GM20000 (cell line): ENCODE measurements at regions not wholly inside any gene's neighbourhood (a gene's known extent, or its start where the extent isn't known, plus 50 kb on each side); places are given as distances from the start of the nearest gene placed in this dataset.
"Not testable (repeated sequence)": the region's sequence is repeated elsewhere in the genome, so short reads cannot be mapped to it uniquely, and the experiment has no call there.

ENCODE experiments used
- DNase-seq: peaks from one replicate; pipeline ENCODE4 v3.0.0; 2012; ENCODE audit warnings: low spot score
- TF ChIP-seq, protein P1 (sequence below): IDR thresholded peaks from 2 replicates; pipeline ENCODE4 v1.5.1; 2012; ENCODE audit warnings: mild to moderate bottlenecking, control low read depth; ENCODE audit errors: extremely low read depth, missing control alignments

DNA sequence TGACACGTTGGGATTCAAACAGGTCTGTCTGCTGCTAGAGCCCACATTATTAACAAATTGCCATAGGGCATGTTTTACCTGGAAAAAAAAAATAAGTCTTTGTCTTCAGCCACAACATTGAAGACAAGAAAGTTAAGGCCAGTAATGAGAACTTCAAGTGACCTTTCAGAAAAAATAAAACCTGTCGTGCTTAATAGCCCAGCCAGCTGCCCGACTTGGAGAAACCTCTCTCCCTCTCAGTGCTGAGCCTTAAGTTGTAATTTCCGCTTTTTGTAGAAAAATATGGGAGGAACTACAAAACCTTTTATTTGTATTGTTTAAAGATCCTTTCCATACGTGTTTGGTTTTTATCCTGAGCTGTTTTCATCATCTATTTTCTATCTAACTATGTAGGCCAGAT is 454.3 kb upstream of the SLITRK6 start:
- not testable (repeated sequence) for DNase-seq

DNA sequence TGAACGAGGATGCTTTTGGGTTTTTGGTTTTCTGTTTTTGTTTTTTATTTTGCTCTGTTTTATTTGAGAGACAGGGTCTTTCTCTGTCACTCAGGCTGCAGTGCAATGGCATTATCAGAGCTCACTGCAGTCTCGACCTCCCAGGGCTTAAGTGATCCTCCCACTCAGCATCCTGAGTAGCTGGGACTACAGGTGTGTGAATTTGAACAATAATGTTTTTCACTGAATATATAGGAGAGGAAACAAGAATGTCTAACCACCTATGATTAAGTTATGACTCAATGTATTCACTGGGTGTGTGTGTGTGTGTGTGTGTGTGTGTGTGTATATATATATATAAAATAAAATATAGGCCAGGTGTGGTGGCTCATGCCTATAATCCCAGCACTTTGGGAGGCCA is 456.6 kb upstream of the SLITRK6 start:
- not testable (repeated sequence) for DNase-seq

DNA sequence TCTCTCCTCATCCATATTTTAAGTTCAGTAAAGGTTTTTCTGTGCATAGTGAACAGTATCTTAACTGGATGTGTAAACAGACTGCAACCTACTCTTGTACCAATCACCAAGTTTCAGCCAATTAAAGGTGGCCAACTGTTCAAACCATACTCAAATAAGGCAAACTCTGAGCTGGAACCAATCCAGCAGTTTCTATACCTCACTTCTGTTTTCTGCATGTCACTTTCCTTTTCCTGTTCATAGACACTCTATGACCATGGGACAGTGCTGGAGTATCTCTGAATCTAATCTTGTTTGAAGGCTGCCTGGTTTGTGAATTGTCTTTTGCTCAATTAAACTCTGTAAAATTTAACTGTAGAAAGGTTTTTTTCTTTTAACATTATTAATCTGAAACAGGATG is 470.3 kb upstream of the SLITRK6 start:
- TF ChIP-seq, protein P1, sequence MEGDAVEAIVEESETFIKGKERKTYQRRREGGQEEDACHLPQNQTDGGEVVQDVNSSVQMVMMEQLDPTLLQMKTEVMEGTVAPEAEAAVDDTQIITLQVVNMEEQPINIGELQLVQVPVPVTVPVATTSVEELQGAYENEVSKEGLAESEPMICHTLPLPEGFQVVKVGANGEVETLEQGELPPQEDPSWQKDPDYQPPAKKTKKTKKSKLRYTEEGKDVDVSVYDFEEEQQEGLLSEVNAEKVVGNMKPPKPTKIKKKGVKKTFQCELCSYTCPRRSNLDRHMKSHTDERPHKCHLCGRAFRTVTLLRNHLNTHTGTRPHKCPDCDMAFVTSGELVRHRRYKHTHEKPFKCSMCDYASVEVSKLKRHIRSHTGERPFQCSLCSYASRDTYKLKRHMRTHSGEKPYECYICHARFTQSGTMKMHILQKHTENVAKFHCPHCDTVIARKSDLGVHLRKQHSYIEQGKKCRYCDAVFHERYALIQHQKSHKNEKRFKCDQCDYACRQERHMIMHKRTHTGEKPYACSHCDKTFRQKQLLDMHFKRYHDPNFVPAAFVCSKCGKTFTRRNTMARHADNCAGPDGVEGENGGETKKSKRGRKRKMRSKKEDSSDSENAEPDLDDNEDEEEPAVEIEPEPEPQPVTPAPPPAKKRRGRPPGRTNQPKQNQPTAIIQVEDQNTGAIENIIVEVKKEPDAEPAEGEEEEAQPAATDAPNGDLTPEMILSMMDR = no peak
- no peak for DNase-seq

DNA sequence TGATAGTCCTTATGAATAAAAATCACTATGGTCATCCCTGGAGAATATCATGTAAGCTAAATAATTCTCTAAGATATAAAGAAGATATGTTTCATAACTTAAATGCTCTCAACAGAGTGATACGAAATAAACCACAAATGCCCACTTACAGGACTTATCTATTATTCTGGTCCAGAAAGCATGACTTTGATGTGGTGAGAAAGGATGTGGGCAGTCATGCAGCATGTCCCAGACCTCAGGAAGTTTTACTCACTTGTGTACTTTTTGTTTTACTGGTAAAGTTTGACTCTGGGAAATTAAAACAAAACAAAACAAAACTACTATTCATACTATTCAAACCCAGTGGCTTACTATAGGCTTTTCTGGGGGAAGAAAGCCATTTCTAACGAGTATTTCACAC is 483.2 kb upstream of the SLITRK6 start:
- TF ChIP-seq, protein P1 = no peak
- no peak for DNase-seq

DNA sequence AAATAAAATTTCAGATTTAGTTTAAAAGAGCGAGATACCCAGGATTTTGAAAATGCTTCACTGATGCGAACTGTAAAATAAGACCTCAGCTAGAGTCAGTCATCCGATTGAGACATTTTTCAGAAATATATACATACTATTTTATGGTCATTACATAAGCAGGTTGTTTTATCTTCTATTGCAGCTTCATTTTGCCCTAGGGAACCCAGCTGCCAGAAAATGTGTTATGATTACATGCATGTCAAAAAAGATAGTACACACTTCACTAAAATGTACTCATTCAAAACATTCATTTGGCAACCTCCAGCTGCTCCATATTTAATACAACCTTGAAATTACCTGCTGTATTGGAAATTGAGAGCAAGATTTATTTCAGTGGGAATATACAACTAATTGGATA is 483.8 kb upstream of the SLITRK6 start:
- DNase-seq = no peak
- TF ChIP-seq, protein P1 = no peak

DNA sequence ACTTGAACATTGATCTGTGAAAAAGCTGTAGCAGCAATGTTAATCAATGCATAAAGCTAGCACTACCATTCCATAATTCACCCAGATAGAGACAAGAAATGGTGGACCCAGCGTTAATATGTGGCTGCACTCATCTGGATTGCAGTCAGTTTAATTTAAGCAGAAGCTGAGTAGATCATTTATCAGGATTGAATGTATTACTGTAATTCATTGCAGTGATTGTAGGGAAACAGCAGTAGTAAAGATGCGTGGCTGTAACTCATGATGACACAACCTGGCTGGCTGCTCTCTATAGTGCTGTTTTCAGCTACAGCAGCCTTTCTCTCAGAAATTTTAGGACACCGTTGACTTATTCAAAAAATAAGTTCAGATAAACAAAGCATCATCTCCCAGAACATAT is 499.5 kb upstream of the SLITRK6 start:
- no peak for DNase-seq
- TF ChIP-seq, protein P1 = no peak

DNA sequence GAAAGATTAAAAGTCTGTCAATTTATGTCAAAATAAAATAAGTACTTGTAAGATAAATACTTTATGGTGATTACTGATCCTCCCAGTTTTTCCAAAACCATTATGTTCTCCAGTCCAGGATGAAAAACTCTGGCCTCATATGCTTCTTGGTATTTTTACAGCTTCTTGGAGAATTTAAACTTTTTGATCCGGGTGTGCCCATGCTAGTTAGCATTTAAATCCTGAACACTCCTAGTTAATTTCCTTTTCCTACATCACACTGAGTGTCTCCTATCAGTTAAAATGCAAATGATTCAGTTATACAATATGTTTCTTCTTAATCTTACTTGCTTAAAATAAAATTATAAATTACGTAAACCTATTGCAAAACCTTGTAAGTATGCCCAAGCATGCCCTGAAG is 499.9 kb upstream of the SLITRK6 start:
- TF ChIP-seq, protein P1 = no peak
- no peak for DNase-seq

DNA sequence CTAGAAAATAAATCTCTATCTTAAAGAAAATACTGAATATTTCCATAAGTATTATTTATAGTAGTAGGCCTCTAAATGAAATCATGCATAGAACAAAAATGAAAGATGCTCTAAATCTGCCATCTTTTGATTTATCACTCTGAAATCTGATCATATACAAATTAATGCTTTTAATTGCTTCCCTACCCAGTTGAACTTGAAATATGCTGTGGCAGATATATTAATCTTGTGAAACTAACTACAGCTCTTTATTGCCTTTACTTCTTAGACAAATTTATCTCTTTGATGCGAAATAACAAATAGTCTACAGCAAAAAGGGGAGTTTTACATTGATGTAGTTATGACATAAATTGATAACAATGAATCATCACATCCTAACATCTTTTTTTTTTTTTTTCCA is 510.7 kb upstream of the SLITRK6 start:
- TF ChIP-seq, protein P1 = no peak
- DNase-seq = no peak

DNA sequence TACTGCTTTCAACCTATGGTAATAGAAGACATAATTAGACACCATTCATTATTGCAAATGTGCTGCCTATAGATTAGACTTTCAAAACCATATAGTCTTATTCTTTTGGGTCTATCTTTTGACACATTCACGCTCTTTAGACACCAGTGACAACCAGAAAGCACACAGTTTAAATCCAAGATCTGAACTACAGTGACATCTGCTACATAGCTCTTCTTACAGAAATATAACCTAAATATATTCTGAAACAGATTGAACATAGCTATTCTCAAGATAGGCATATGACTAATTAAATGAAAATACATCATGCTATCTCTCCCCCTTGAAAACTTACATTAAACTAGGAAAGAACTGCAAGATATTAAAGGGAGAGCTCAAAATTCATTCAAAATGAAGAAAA is 514.2 kb upstream of the SLITRK6 start:
- TF ChIP-seq, protein P1 = no peak
- no peak for DNase-seq
